Colon (tissue), 2 donors: ENCODE measurements at regions not wholly inside any gene's neighbourhood (a gene's known extent, or its start where the extent isn't known, plus 50 kb on each side); places are given as distances from the start of the nearest gene placed in this dataset.
A peak's percentile ranks its signal among the peaks of the same experiment; 100 is the strongest.

Source experiments
- FAIRE-seq: peaks from 2 replicates; lab custom pipeline; 2012; peaks lifted over from hg19 to GRCh38; lab: Jason Lieb, UNC
- donor health status: control.
- donor health status: control.

- no peak for FAIRE-seq
Measured at GRCh38 chr4:110778521-110778920, 155.6 kb upstream of the PITX2 start.

- FAIRE-seq: no peak
Measured at GRCh38 chr4:110780538-110780937, 157.7 kb upstream of the PITX2 start.

GRCh38 chr4:110781944-110782343, 159.1 kb upstream of the PITX2 start:
- no peak for FAIRE-seq

GRCh38 chr4:110787109-110787508, 164.2 kb upstream of the PITX2 start:
- no peak for FAIRE-seq

GRCh38 chr4:110787707-110788106, 164.8 kb upstream of the PITX2 start:
- no peak for FAIRE-seq

- no peak for FAIRE-seq
Measured at GRCh38 chr4:110788302-110788701, 165.4 kb upstream of the PITX2 start.

- no peak for FAIRE-seq
Measured at GRCh38 chr4:110792036-110792435, 169.2 kb upstream of the PITX2 start.

- no peak for FAIRE-seq
Measured at GRCh38 chr4:110793381-110793801, 170.5 kb upstream of the PITX2 start.

GRCh38 chr4:110793890-110794554, 171.1 kb upstream of the PITX2 start:
- no peak for FAIRE-seq

- FAIRE-seq: no peak
Measured at GRCh38 chr4:110795971-110796370, 173.1 kb upstream of the PITX2 start.

GRCh38 chr4:110797486-110797885, 174.6 kb upstream of the PITX2 start:
- no peak for FAIRE-seq

GRCh38 chr4:110798687-110799086, 175.8 kb upstream of the PITX2 start:
- FAIRE-seq: no peak

GRCh38 chr4:110799211-110799610, 176.3 kb upstream of the PITX2 start:
- no peak for FAIRE-seq

GRCh38 chr4:110801591-110801990, 178.7 kb upstream of the PITX2 start:
- no peak for FAIRE-seq

GRCh38 chr4:110808351-110808878, 185.5 kb upstream of the PITX2 start:
- FAIRE-seq: peak; percentile 41

GRCh38 chr4:110815950-110816349, 193.1 kb upstream of the PITX2 start:
- FAIRE-seq: no peak

- FAIRE-seq: no peak
Measured at GRCh38 chr4:110816367-110816766, 193.5 kb upstream of the PITX2 start.

GRCh38 chr4:110821186-110821585, 198.3 kb upstream of the PITX2 start:
- no peak for FAIRE-seq

GRCh38 chr4:110823251-110823650, 200.4 kb upstream of the PITX2 start:
- no peak for FAIRE-seq

- no peak for FAIRE-seq
Measured at GRCh38 chr4:110824344-110824743, 201.5 kb upstream of the PITX2 start.

GRCh38 chr4:110826656-110827055, 203.8 kb upstream of the PITX2 start:
- no peak for FAIRE-seq

GRCh38 chr4:110830461-110830860, 207.6 kb upstream of the PITX2 start:
- FAIRE-seq: peak; percentile 75

GRCh38 chr4:110837896-110838450, 215.1 kb upstream of the PITX2 start:
- FAIRE-seq: no peak

GRCh38 chr4:110840221-110840654, 217.4 kb upstream of the PITX2 start:
- no peak for FAIRE-seq
